GM23338 (cell line): ENCODE measurements at regions not wholly inside any gene's neighbourhood (a gene's known extent, or its start where the extent isn't known, plus 50 kb on each side); places are given as distances from the start of the nearest gene placed in this dataset.

Experiments
- EZH2phosphoT487 ChIP-seq: fragments of 200-600 bp; sonication (generic); IDR thresholded peaks from one replicate; pipeline ENCODE4 v1.8.1; 2018; ENCODE audit warnings: antibody characterized with exemption; ENCODE audit not compliant: unreplicated experiment
- POLR2AphosphoS5 ChIP-seq: IDR thresholded peaks from 2 replicates; pipeline ENCODE4 v1.6.1; 2016; ENCODE audit warnings: antibody characterized with exemption, low read depth
- TF ChIP-seq, protein P1 (sequence below), 2 experiments: fragments of 200-600 bp in 1 of 2; sonication (generic) in 1 of 2; conservative IDR thresholded peaks; 2 replicates each; pipeline versions ENCODE4 v1.5.1 to v1.6.1; 2016 to 2017; ENCODE audit warnings: antibody characterized with exemption in 2 of 2, low read depth in 2 of 2, mild to moderate bottlenecking in 2 of 2, moderate library complexity in 1 of 2

DNA sequence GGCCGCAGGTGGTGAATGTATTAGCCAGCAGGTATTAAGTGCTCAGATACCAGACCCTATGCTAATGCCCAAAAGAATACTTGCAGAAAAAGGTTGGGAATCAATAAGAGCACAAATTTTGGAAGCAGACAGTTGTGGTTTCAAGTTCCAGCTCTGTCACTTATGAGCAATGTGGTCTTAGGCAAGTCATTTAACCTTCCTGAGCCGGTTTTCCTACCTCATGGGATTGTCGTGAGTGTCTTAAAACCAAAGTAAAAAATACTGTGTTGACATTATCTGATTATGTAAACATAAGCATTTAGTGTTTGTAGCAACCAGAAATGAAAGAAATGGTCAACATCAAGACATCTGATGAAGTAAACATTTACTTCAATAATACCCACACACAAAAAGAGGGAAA lies 93.0 kb upstream of the CHST9 start:
- TF ChIP-seq, protein P1, sequence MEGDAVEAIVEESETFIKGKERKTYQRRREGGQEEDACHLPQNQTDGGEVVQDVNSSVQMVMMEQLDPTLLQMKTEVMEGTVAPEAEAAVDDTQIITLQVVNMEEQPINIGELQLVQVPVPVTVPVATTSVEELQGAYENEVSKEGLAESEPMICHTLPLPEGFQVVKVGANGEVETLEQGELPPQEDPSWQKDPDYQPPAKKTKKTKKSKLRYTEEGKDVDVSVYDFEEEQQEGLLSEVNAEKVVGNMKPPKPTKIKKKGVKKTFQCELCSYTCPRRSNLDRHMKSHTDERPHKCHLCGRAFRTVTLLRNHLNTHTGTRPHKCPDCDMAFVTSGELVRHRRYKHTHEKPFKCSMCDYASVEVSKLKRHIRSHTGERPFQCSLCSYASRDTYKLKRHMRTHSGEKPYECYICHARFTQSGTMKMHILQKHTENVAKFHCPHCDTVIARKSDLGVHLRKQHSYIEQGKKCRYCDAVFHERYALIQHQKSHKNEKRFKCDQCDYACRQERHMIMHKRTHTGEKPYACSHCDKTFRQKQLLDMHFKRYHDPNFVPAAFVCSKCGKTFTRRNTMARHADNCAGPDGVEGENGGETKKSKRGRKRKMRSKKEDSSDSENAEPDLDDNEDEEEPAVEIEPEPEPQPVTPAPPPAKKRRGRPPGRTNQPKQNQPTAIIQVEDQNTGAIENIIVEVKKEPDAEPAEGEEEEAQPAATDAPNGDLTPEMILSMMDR (conservative IDR thresholded peaks at IDR 0.05; ENCODE audit: low read depth in 2 of 2) = no peak
- TF ChIP-seq EZH2phosphoT487 = no peak
- TF ChIP-seq POLR2AphosphoS5 = no peak
